HG02678 (cell line): ENCODE measurements at regions not wholly inside any gene's neighbourhood (a gene's known extent, or its start where the extent isn't known, plus 50 kb on each side); places are given as distances from the start of the nearest gene placed in this dataset.

Source experiments
- ATAC-seq: cut with Tn5 transposase; IDR thresholded peaks from one replicate; pipeline ENCODE4 v1.9.1; 2021; ENCODE audit warnings: mild to moderate bottlenecking, moderate library complexity; ENCODE audit not compliant: unreplicated experiment

GRCh38 chr2:51510303-51510702 lies 478.4 kb upstream of the NRXN1 start:
- ATAC-seq, result no peak

- ATAC-seq, result no peak
These were observed 473.6 kb upstream of the NRXN1 start for GRCh38 chr2:51505533-51505932.

GRCh38 chr2:51490576-51491234 lies 458.8 kb upstream of the NRXN1 start:
- ATAC-seq, result no peak

GRCh38 chr2:51484605-51485004 lies 452.7 kb upstream of the NRXN1 start:
- ATAC-seq, result no peak

- no peak for ATAC-seq
These were observed 451.8 kb upstream of the NRXN1 start for GRCh38 chr2:51483720-51484119.

- no peak for ATAC-seq
These were observed 440.9 kb upstream of the NRXN1 start for GRCh38 chr2:51472783-51473182.

GRCh38 chr2:51472300-51472699 lies 440.4 kb upstream of the NRXN1 start:
- no peak for ATAC-seq

GRCh38 chr2:51469102-51469501 lies 437.2 kb upstream of the NRXN1 start:
- ATAC-seq, result no peak

GRCh38 chr2:51465326-51465725 lies 433.4 kb upstream of the NRXN1 start:
- ATAC-seq, result no peak

- no peak for ATAC-seq
These were observed 422.2 kb upstream of the NRXN1 start for GRCh38 chr2:51454177-51454576.

- ATAC-seq, result no peak
These were observed 417.0 kb upstream of the NRXN1 start for GRCh38 chr2:51448911-51449310.

- ATAC-seq, result no peak
These were observed 409.9 kb upstream of the NRXN1 start for GRCh38 chr2:51441786-51442185.

- no peak for ATAC-seq
These were observed 392.5 kb upstream of the NRXN1 start for GRCh38 chr2:51424418-51424817.

GRCh38 chr2:51420511-51420910 lies 388.6 kb upstream of the NRXN1 start:
- no peak for ATAC-seq

GRCh38 chr2:51413726-51414125 lies 381.8 kb upstream of the NRXN1 start:
- no peak for ATAC-seq

- ATAC-seq, result no peak
These were observed 378.4 kb upstream of the NRXN1 start for GRCh38 chr2:51410331-51410730.

- ATAC-seq, result no peak
These were observed 378.0 kb upstream of the NRXN1 start for GRCh38 chr2:51409920-51410319.

- no peak for ATAC-seq
These were observed 372.3 kb upstream of the NRXN1 start for GRCh38 chr2:51404226-51404625.

- ATAC-seq, result no peak
These were observed 369.6 kb upstream of the NRXN1 start for GRCh38 chr2:51401546-51401945.

- no peak for ATAC-seq
These were observed 355.3 kb upstream of the NRXN1 start for GRCh38 chr2:51387235-51387634.

- ATAC-seq, result no peak
These were observed 348.1 kb upstream of the NRXN1 start for GRCh38 chr2:51379997-51380396.

- no peak for ATAC-seq
These were observed 336.3 kb upstream of the NRXN1 start for GRCh38 chr2:51368250-51368649.

- ATAC-seq, result no peak
These were observed 318.2 kb upstream of the NRXN1 start for GRCh38 chr2:51350100-51350499.
